K562 (cell line): ENCODE measurements at regions not wholly inside any gene's neighbourhood (a gene's known extent, or its start where the extent isn't known, plus 50 kb on each side); places are given as distances from the start of the nearest gene placed in this dataset.

Experiments used
- CREBBP ChIP-seq: IDR thresholded peaks from one replicate; pipeline ENCODE4 v1.6.1; 2012; ENCODE audit warnings: low read depth, mild to moderate bottlenecking, control low read depth, inconsistent platforms, low read length
- KDM1A ChIP-seq, 2 experiments: fragments of 450-650 bp; IDR thresholded peaks; 2 replicates each; pipeline ENCODE4 v1.6.1; 2016; ENCODE audit warnings: mild to moderate bottlenecking in 2 of 2
- KDM4B ChIP-seq, 2 experiments: fragments of 450-650 bp in 1 of 2; sonication (generic) in 1 of 2; IDR thresholded peaks; 2 replicates each; pipeline ENCODE4 v1.6.1; 2016 to 2017; ENCODE audit warnings: borderline replicate concordance in 2 of 2, antibody characterized with exemption in 1 of 2, low read depth in 1 of 2, mild to moderate bottlenecking in 1 of 2
- MAFK ChIP-seq: IDR thresholded peaks from 2 replicates; pipeline ENCODE4 v1.6.1; 2011; ENCODE audit warnings: low read length, improper control_type of control experiment
- MECOM ChIP-seq: fragments of 250-450 bp; sonication (Bioruptor Pico); IDR thresholded peaks from 2 replicates; pipeline ENCODE4 v1.8.0; 2022; ENCODE audit warnings: inconsistent platforms
- NCOA1 ChIP-seq: fragments of 450-650 bp; IDR thresholded peaks from 2 replicates; pipeline ENCODE4 v1.6.1; 2016; ENCODE audit warnings: low read depth
- TEAD4 ChIP-seq, 2 experiments: sonication (generic) in 1 of 2; formaldehyde crosslinking in 1 of 2; IDR thresholded peaks; 2 replicates each; pipeline versions ENCODE4 v1.6.1 to v1.8.0; 2012 to 2022; ENCODE audit warnings: borderline replicate concordance in 1 of 2, inconsistent platforms in 1 of 2, low read length in 1 of 2, mild to moderate bottlenecking in 1 of 2, missing genetic modification reagents in 1 of 2
- ZNF24 ChIP-seq: fragments of 450-650 bp; IDR thresholded peaks from 2 replicates; pipeline ENCODE4 v1.6.1; 2016
- ZNF431 ChIP-seq: sonication (generic); formaldehyde crosslinking; IDR thresholded peaks from 2 replicates; pipeline ENCODE4 v1.8.0; 2022; ENCODE audit warnings: mild to moderate bottlenecking, missing genetic modification reagents
- TF ChIP-seq, protein P1 (sequence below): fragments of 250-450 bp; sonication (Bioruptor Pico); IDR thresholded peaks from 2 replicates; pipeline ENCODE4 v1.4.0; 2020; ENCODE audit warnings: mild to moderate bottlenecking, moderate library complexity
- TF ChIP-seq, protein P2 (sequence below): fragments of 250-450 bp; sonication (Bioruptor Pico); IDR thresholded peaks from 2 replicates; pipeline ENCODE4 v1.5.0; 2022; ENCODE audit warnings: mild to moderate bottlenecking
- TF ChIP-seq, protein P3 (sequence below): IDR thresholded peaks from 3 replicates; pipeline ENCODE4 v1.6.1; 2011; ENCODE audit warnings: borderline replicate concordance, mild to moderate bottlenecking, moderate library complexity; ENCODE audit not compliant: insufficient read length; ENCODE audit errors: extremely low read depth
- TF ChIP-seq, protein P4 (sequence below): sonication (generic); formaldehyde crosslinking; IDR thresholded peaks from 2 replicates; pipeline ENCODE4 v1.8.1; 2022; ENCODE audit warnings: missing genetic modification reagents
- TF ChIP-seq, protein P5 (sequence below): fragments of 200-400 bp; formaldehyde crosslinking; IDR thresholded peaks from 2 replicates; pipeline ENCODE4 v1.6.1; 2017; ENCODE audit warnings: mild to moderate bottlenecking, low read depth, low read length, moderate library complexity

DNA sequence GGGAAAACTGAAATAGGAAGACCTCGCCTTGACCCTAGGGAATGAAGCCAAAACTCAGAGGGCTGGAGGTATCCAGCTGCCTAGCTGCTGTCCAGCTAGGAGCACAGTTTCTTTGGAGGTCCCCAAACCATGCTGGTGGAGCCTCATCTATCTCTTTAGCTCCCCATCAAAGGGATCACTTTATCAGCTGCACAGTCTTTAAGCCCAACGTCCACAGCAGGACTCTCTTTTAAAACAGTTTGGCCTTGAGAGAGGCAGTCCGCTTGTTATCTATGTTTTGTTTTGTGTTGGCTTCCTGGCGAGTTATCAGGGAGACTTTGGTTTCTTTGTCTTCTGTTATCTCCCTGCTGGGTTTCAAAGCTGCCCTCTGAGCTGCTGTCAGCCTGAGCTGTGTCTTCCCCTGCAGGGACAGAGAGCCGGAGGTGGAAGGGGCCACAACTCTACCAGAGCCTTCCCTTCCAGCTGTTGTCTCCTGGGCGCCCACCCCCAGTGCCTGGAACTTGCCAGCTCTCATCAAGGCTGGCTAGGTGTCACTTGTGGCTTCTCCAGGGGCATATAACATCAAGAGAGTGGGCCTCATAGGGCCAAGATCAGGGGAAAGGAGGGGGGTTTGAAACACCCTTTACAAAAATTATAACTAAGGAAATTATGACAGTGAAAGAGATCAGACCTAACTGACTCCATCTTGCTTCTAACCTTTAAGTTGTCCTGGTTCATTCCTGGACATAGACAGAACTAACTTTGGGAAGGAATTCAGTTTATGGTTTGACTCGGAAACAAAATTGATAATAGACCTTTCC, 61.4 kb upstream of the C15orf39 start (continued):
- TF ChIP-seq, protein P1, sequence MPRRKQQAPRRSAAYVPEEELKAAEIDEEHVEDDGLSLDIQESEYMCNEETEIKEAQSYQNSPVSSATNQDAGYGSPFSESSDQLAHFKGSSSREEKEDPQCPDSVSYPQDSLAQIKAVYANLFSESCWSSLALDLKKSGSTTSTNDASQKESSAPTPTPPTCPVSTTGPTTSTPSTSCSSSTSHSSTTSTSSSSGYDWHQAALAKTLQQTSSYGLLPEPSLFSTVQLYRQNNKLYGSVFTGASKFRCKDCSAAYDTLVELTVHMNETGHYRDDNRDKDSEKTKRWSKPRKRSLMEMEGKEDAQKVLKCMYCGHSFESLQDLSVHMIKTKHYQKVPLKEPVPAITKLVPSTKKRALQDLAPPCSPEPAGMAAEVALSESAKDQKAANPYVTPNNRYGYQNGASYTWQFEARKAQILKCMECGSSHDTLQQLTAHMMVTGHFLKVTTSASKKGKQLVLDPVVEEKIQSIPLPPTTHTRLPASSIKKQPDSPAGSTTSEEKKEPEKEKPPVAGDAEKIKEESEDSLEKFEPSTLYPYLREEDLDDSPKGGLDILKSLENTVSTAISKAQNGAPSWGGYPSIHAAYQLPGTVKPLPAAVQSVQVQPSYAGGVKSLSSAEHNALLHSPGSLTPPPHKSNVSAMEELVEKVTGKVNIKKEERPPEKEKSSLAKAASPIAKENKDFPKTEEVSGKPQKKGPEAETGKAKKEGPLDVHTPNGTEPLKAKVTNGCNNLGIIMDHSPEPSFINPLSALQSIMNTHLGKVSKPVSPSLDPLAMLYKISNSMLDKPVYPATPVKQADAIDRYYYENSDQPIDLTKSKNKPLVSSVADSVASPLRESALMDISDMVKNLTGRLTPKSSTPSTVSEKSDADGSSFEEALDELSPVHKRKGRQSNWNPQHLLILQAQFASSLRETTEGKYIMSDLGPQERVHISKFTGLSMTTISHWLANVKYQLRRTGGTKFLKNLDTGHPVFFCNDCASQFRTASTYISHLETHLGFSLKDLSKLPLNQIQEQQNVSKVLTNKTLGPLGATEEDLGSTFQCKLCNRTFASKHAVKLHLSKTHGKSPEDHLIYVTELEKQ (CRISPR knock-in tag): peak; percentile 62; the same call in 1 of the 2 replicates
- TF ChIP-seq KDM4B (IDR thresholded peaks at IDR 0.05; ENCODE audit: borderline replicate concordance in 2 of 2, low read depth in 1 of 2): no peak
- TF ChIP-seq, protein P2, sequence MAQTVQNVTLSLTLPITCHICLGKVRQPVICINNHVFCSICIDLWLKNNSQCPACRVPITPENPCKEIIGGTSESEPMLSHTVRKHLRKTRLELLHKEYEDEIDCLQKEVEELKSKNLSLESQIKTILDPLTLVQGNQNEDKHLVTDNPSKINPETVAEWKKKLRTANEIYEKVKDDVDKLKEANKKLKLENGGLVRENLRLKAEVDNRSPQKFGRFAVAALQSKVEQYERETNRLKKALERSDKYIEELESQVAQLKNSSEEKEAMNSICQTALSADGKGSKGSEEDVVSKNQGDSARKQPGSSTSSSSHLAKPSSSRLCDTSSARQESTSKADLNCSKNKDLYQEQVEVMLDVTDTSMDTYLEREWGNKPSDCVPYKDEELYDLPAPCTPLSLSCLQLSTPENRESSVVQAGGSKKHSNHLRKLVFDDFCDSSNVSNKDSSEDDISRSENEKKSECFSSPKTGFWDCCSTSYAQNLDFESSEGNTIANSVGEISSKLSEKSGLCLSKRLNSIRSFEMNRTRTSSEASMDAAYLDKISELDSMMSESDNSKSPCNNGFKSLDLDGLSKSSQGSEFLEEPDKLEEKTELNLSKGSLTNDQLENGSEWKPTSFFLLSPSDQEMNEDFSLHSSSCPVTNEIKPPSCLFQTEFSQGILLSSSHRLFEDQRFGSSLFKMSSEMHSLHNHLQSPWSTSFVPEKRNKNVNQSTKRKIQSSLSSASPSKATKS (CRISPR knock-in tag): no peak
- TF ChIP-seq TEAD4 (IDR thresholded peaks at IDR 0.05; ENCODE audit: low read length): peak; percentile 49; the same call in 1 of the 2 replicates
- TF ChIP-seq TEAD4 (CRISPR knock-in tag; IDR thresholded peaks at IDR 0.05; ENCODE audit: borderline replicate concordance): no peak
- no peak for TF ChIP-seq CREBBP
- TF ChIP-seq ZNF24: no peak
- TF ChIP-seq MECOM (CRISPR knock-in tag): 0 out of 2 replicates have a peak, but pooled peaks have one; percentile 18
- TF ChIP-seq NCOA1: no peak
- no peak for TF ChIP-seq ZNF431 (CRISPR knock-in tag)
- TF ChIP-seq, protein P3, sequence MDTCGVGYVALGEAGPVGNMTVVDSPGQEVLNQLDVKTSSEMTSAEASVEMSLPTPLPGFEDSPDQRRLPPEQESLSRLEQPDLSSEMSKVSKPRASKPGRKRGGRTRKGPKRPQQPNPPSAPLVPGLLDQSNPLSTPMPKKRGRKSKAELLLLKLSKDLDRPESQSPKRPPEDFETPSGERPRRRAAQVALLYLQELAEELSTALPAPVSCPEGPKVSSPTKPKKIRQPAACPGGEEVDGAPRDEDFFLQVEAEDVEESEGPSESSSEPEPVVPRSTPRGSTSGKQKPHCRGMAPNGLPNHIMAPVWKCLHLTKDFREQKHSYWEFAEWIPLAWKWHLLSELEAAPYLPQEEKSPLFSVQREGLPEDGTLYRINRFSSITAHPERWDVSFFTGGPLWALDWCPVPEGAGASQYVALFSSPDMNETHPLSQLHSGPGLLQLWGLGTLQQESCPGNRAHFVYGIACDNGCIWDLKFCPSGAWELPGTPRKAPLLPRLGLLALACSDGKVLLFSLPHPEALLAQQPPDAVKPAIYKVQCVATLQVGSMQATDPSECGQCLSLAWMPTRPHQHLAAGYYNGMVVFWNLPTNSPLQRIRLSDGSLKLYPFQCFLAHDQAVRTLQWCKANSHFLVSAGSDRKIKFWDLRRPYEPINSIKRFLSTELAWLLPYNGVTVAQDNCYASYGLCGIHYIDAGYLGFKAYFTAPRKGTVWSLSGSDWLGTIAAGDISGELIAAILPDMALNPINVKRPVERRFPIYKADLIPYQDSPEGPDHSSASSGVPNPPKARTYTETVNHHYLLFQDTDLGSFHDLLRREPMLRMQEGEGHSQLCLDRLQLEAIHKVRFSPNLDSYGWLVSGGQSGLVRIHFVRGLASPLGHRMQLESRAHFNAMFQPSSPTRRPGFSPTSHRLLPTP: no peak
- TF ChIP-seq, protein P4, sequence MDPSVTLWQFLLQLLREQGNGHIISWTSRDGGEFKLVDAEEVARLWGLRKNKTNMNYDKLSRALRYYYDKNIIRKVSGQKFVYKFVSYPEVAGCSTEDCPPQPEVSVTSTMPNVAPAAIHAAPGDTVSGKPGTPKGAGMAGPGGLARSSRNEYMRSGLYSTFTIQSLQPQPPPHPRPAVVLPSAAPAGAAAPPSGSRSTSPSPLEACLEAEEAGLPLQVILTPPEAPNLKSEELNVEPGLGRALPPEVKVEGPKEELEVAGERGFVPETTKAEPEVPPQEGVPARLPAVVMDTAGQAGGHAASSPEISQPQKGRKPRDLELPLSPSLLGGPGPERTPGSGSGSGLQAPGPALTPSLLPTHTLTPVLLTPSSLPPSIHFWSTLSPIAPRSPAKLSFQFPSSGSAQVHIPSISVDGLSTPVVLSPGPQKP: no peak
- TF ChIP-seq, protein P5, sequence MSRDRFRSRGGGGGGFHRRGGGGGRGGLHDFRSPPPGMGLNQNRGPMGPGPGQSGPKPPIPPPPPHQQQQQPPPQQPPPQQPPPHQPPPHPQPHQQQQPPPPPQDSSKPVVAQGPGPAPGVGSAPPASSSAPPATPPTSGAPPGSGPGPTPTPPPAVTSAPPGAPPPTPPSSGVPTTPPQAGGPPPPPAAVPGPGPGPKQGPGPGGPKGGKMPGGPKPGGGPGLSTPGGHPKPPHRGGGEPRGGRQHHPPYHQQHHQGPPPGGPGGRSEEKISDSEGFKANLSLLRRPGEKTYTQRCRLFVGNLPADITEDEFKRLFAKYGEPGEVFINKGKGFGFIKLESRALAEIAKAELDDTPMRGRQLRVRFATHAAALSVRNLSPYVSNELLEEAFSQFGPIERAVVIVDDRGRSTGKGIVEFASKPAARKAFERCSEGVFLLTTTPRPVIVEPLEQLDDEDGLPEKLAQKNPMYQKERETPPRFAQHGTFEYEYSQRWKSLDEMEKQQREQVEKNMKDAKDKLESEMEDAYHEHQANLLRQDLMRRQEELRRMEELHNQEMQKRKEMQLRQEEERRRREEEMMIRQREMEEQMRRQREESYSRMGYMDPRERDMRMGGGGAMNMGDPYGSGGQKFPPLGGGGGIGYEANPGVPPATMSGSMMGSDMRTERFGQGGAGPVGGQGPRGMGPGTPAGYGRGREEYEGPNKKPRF: no peak
- TF ChIP-seq KDM1A (IDR thresholded peaks at IDR 0.05): peak; percentile 83 to 88
- TF ChIP-seq MAFK: no peak
